MM.1S (cell line): ENCODE measurements at regions not wholly inside any gene's neighbourhood (a gene's known extent, or its start where the extent isn't known, plus 50 kb on each side); places are given as distances from the start of the nearest gene placed in this dataset.
"Not testable (repeated sequence)": the region's sequence is repeated elsewhere in the genome, so short reads cannot be mapped to it uniquely, and the experiment has no call there.

Experiments
- DNase-seq: peaks from one replicate; pipeline ENCODE4 v3.0.0-alpha.2; 2015
- H2AFZ ChIP-seq: fragments of 300-600 bp; sonication (generic); 2 replicates; pipeline ENCODE4 v1.6.0; 2016; ENCODE audit warnings: antibody characterized with exemption, low read length
- H3F3A ChIP-seq: fragments of 300-600 bp; sonication (generic); 2 replicates; pipeline ENCODE4 v1.6.1; 2016; ENCODE audit warnings: mild to moderate bottlenecking, antibody characterized with exemption, low read length, moderate library complexity, mixed read lengths; ENCODE audit not compliant: insufficient read depth
- H3K27ac ChIP-seq: fragments of 300-600 bp; sonication (generic); 2 replicates; pipeline ENCODE4 v1.5.1; 2016; ENCODE audit warnings: mild to moderate bottlenecking, low read length
- H3K27me3 ChIP-seq: fragments of 300-600 bp; sonication (generic); replicated peaks from 2 replicates; pipeline ENCODE4 v1.6.0; 2016; ENCODE audit warnings: low read length; ENCODE audit not compliant: insufficient read depth
- H3K36me3 ChIP-seq: fragments of 300-600 bp; sonication (generic); replicated peaks from 2 replicates; pipeline ENCODE4 v1.6.1; 2016; ENCODE audit warnings: mild to moderate bottlenecking, low read length, mixed read lengths; ENCODE audit not compliant: insufficient read depth
- H3K4me1 ChIP-seq: fragments of 300-600 bp; sonication (generic); 2 replicates; pipeline ENCODE4 v1.6.1; 2016; ENCODE audit warnings: low read length, mixed read lengths
- H3K4me2 ChIP-seq: fragments of 300-600 bp; sonication (generic); 2 replicates; pipeline ENCODE4 v1.6.0; 2016; ENCODE audit warnings: low read depth, low read length
- H3K4me3 ChIP-seq: fragments of 300-600 bp; sonication (generic); 2 replicates; pipeline ENCODE4 v1.5.1; 2016; ENCODE audit warnings: low read length, mixed read lengths
- H3K79me2 ChIP-seq: fragments of 300-600 bp; sonication (generic); 2 replicates; pipeline ENCODE4 v1.6.1; 2016; ENCODE audit warnings: mixed run types, low read length, mixed read lengths
- H3K9ac ChIP-seq: fragments of 300-600 bp; sonication (generic); 2 replicates; pipeline ENCODE4 v1.6.1; 2016; ENCODE audit warnings: low read length, mixed read lengths
- H3K9me2 ChIP-seq: fragments of 300-600 bp; sonication (generic); replicated peaks from 2 replicates; pipeline ENCODE4 v1.6.1; 2016; ENCODE audit warnings: mild to moderate bottlenecking, low read length, mixed read lengths; ENCODE audit not compliant: insufficient read depth
- H3K9me3 ChIP-seq: fragments of 300-600 bp; sonication (generic); replicated peaks from 2 replicates; pipeline ENCODE4 v1.6.1; 2016; ENCODE audit warnings: mild to moderate bottlenecking, low read length, mixed read lengths; ENCODE audit not compliant: insufficient read depth
- H4K20me1 ChIP-seq: fragments of 300-600 bp; sonication (generic); 2 replicates; pipeline ENCODE4 v1.6.1; 2016; ENCODE audit warnings: mild to moderate bottlenecking, low read length, moderate library complexity, mixed read lengths; ENCODE audit not compliant: insufficient read depth

- DNase-seq, H3K4me3 ChIP-seq, H3K9me2 ChIP-seq, H3K4me1 ChIP-seq, H3K27me3 ChIP-seq, H3K79me2 ChIP-seq, H3K27ac ChIP-seq, H3K4me2 ChIP-seq, H4K20me1 ChIP-seq, H3K9me3 ChIP-seq, H3F3A ChIP-seq, H3K9ac ChIP-seq, H3K36me3 ChIP-seq, H2AFZ ChIP-seq: not testable (repeated sequence)
Observed at GRCh38 chr11:67873223-67873622, 130.7 kb downstream of the UNC93B1 start.

GRCh38 chr11:67871168-67871567, 132.7 kb downstream of the UNC93B1 start:
- not testable (repeated sequence) for H3K4me3 ChIP-seq

DNA sequence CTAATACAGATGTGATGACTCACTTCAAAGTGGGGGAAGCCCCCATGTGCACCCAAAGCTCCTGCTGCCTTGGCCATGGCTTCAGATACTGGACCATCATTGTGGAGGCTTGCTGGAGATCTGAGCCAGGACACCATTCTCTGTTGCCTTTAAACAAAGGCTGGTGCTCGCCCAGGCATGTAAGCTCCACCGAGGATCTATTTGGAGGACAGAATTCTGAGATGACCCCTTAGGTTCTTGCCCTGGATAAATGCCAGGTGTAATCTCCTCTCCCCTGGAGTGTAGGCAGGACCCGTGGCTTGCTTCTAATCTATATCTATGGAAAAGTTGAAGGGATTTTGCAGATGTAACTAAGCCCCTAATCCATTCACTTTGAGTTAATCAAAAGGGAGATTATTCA, 141.0 kb downstream of the UNC93B1 start:
- DNase-seq, H3K9ac ChIP-seq, H3K4me1 ChIP-seq, H3K27ac ChIP-seq, H3K9me2 ChIP-seq, H2AFZ ChIP-seq, H3K4me3 ChIP-seq, H3K36me3 ChIP-seq, H3F3A ChIP-seq, H3K79me2 ChIP-seq, H3K4me2 ChIP-seq, H4K20me1 ChIP-seq, H3K9me3 ChIP-seq, H3K27me3 ChIP-seq: not testable (repeated sequence)

More at GRCh38 chr11:67871168-67871567, 132.7 kb downstream of the UNC93B1 start:
- H3K79me2 ChIP-seq, H3K9ac ChIP-seq, H3K4me1 ChIP-seq, H2AFZ ChIP-seq, H3K36me3 ChIP-seq, H3K9me2 ChIP-seq, H3K4me2 ChIP-seq, H3K27ac ChIP-seq, H3F3A ChIP-seq, DNase-seq, H3K9me3 ChIP-seq, H3K27me3 ChIP-seq, H4K20me1 ChIP-seq: not testable (repeated sequence)

DNA sequence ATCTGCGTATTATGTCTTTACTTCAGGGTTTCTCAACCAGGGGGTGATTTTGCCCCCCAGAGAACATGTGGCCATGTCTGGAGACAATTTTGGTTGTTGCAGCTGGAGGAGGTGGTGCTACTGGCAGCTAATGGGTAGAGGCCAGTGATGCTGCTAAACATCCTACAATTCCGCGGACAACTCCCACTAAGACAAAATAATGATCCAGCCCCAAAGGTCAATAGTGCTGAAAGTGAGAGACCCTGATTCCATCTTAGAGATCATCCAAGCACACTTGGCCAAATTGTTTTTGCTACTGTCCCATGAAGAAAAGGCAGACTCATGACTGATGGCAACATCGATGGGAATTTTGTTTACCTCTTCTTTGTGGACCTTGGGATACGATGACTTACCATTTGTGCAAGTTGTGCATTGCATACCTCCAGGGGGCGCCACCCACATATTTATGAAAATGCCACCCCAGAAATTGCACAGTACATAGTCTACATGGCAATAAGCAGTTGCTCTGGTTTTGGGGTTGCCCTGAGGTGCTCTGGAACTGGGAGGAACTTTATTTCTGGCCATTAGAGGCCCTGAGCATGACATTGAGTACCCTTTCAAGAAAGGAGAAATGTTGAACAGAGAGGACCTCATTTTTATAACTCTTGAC, 144.3 kb downstream of the UNC93B1 start:
- H3F3A ChIP-seq, H3K79me2 ChIP-seq, H3K4me3 ChIP-seq, H3K4me2 ChIP-seq, H3K36me3 ChIP-seq, H3K27ac ChIP-seq, H3K4me1 ChIP-seq, H3K9me3 ChIP-seq, H4K20me1 ChIP-seq, H3K9ac ChIP-seq, H3K27me3 ChIP-seq, H3K9me2 ChIP-seq, H2AFZ ChIP-seq: not testable (repeated sequence)
- peak; percentile 33 for DNase-seq

DNA sequence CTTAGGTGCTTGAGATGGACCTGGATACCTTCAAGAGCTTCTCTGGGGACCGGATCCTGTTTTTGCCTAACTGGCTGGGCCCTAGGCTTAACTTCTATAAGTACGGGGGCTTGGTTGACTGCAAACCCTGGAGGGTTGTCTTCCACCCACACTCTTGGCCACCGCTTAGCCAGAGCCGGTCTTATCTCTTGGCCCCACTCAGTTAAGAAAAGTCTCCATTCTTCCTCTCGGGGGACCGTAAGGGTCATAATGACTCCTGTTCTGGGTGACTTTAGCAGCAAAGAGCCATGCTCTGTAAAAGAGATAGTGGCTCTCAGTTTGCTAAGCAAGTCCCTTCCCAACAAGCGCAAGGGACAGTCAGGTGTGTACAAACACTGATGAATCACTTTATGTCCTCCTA, 153.2 kb downstream of the UNC93B1 start:
- H3K27ac ChIP-seq, H4K20me1 ChIP-seq, H2AFZ ChIP-seq, H3K4me2 ChIP-seq, H3K4me1 ChIP-seq, H3K27me3 ChIP-seq, H3F3A ChIP-seq, DNase-seq, H3K36me3 ChIP-seq, H3K9ac ChIP-seq, H3K9me2 ChIP-seq, H3K4me3 ChIP-seq, H3K79me2 ChIP-seq, H3K9me3 ChIP-seq: not testable (repeated sequence)

DNA sequence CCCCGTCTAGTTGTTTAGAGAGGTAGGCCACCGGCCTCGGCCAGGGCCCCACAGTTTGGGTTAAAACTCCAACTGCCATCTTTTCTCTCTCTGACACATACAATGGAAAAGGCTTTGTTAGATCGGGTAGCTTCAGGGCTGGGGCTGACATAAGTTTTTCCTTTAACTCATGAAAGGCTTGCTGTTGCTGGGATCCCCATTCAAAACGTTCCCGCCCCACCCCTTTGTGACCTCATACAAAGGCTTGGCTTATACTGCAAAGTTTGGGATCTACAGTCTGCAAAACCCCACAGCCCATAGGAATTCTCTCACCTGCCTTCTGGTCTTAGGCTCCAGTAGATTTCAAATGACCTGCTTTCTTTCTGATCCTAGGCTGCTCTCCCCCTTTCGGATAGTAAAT, 154.1 kb downstream of the UNC93B1 start:
- H3K9ac ChIP-seq, DNase-seq, H3K4me2 ChIP-seq, H4K20me1 ChIP-seq, H3K4me1 ChIP-seq, H3K9me2 ChIP-seq, H3F3A ChIP-seq, H3K27ac ChIP-seq, H2AFZ ChIP-seq, H3K9me3 ChIP-seq, H3K36me3 ChIP-seq, H3K79me2 ChIP-seq, H3K27me3 ChIP-seq, H3K4me3 ChIP-seq: not testable (repeated sequence)
